ENCODE measurements at regions not wholly inside any gene's neighbourhood (a gene's known extent, or its start where the extent isn't known, plus 50 kb on each side); places are given as distances from the start of the nearest gene placed in this dataset.

GRCh38 chr13:76004416-76004815 lies 368.3 kb downstream of the LMO7 start:
- DNase-seq (no peak), ATAC-seq (ENCODE audit: insufficient read depth, low FRiP score) (no peak)
- 89 to 92% methylated on average over 2 of the region's 2 CpGs for WGBS, 2 donors
- Histone ChIP-seq H3K4me1 (ENCODE audit: control insufficient read depth in 5 of 5, insufficient read depth in 5 of 5, low read length in 5 of 5) (peaks cover 0 to 17% (median 3%) of the 10 kb centered on the region in 5 donors), H3K36me3 (ENCODE audit: control insufficient read depth in 4 of 4, insufficient read depth in 4 of 4, low read length in 4 of 4) (no peaks in the 10 kb centered on the region), H3K9ac (ENCODE audit: insufficient read depth in 1 of 2, low read length in 2 of 2) (no peak overlapping the region), H3K9me3 (ENCODE audit: control insufficient read depth in 4 of 4, insufficient read depth in 3 of 4, low read length in 3 of 4) (no peaks in the 10 kb centered on the region), H3K4me3 (no peak overlapping the region), H3K27ac (ENCODE audit: low read depth in 1 of 2, low read length in 1 of 2) (no peak overlapping the region), H3K27me3 (ENCODE audit: control insufficient read depth in 3 of 3, insufficient read depth in 3 of 3, low read length in 2 of 3) (no peaks in the 10 kb centered on the region)
- TF ChIP-seq CTCF (IDR thresholded peaks at IDR 0.05; ENCODE audit: control extremely low read depth, extremely low read depth), result no peak

- no peak overlapping the region for H3K27ac ChIP-seq (ENCODE audit: low read depth in 1 of 2, low read length in 1 of 2)
- 12 to 29% methylated on average over 1 of the region's 1 CpG for WGBS, 2 donors
- H3K4me3 ChIP-seq, result no peak overlapping the region
- H3K9ac ChIP-seq (ENCODE audit: insufficient read depth in 1 of 2, low read length in 2 of 2), result no peak overlapping the region
- no peaks in the 10 kb centered on the region for H3K27me3 ChIP-seq (ENCODE audit: control insufficient read depth in 3 of 3, insufficient read depth in 3 of 3, low read length in 2 of 3)
- no peak for ATAC-seq (ENCODE audit: insufficient read depth, low FRiP score)
- peaks cover 0 to 3% (median 0%) of the 10 kb centered on the region in 5 donors for H3K4me1 ChIP-seq (ENCODE audit: control insufficient read depth in 5 of 5, insufficient read depth in 5 of 5, low read length in 5 of 5)
- H3K9me3 ChIP-seq (ENCODE audit: control insufficient read depth in 4 of 4, insufficient read depth in 3 of 4, low read length in 3 of 4), result no peaks in the 10 kb centered on the region
- no peak for TF ChIP-seq CTCF (IDR thresholded peaks at IDR 0.05; ENCODE audit: control extremely low read depth, extremely low read depth)
- no peak for DNase-seq
- H3K36me3 ChIP-seq (ENCODE audit: control insufficient read depth in 4 of 4, insufficient read depth in 4 of 4, low read length in 4 of 4), result no peaks in the 10 kb centered on the region
These were observed 364.0 kb downstream of the LMO7 start for GRCh38 chr13:76000131-76000530.

GRCh38 chr13:75996582-75996981 lies 360.5 kb downstream of the LMO7 start:
- ATAC-seq (ENCODE audit: insufficient read depth, low FRiP score) (no peak), DNase-seq (no peak)
- Histone ChIP-seq H3K36me3 (ENCODE audit: control insufficient read depth in 4 of 4, insufficient read depth in 4 of 4, low read length in 4 of 4) (no peaks in the 10 kb centered on the region), H3K9me3 (ENCODE audit: control insufficient read depth in 4 of 4, insufficient read depth in 3 of 4, low read length in 3 of 4) (peaks cover 0 to 1% (median 0%) of the 10 kb centered on the region in 4 donors), H3K4me1 (ENCODE audit: control insufficient read depth in 5 of 5, insufficient read depth in 5 of 5, low read length in 5 of 5) (peaks cover 0 to 3% (median 0%) of the 10 kb centered on the region in 5 donors), H3K4me3 (no peak overlapping the region), H3K9ac (ENCODE audit: insufficient read depth in 1 of 2, low read length in 2 of 2) (no peak overlapping the region), H3K27ac (ENCODE audit: low read depth in 1 of 2, low read length in 1 of 2) (no peak overlapping the region), H3K27me3 (ENCODE audit: control insufficient read depth in 3 of 3, insufficient read depth in 3 of 3, low read length in 2 of 3) (no peaks in the 10 kb centered on the region)
- no peak for TF ChIP-seq CTCF (IDR thresholded peaks at IDR 0.05; ENCODE audit: control extremely low read depth, extremely low read depth)
- 91 to 93% methylated on average over 2 of the region's 2 CpGs for WGBS, 2 donors

- H3K27me3 ChIP-seq (ENCODE audit: control insufficient read depth in 3 of 3, insufficient read depth in 3 of 3, low read length in 2 of 3), result no peaks in the 10 kb centered on the region
- no peak overlapping the region for H3K27ac ChIP-seq (ENCODE audit: low read depth in 1 of 2, low read length in 1 of 2)
- no peak overlapping the region for H3K4me3 ChIP-seq
- H3K9me3 ChIP-seq (ENCODE audit: control insufficient read depth in 4 of 4, insufficient read depth in 3 of 4, low read length in 3 of 4), result peaks cover 0 to 1% (median 0%) of the 10 kb centered on the region in 4 donors
- WGBS, 2 donors, result 83 to 88% methylated on average over 2 of the region's 2 CpGs
- DNase-seq (no peak), ATAC-seq (ENCODE audit: insufficient read depth, low FRiP score) (no peak)
- peaks cover 0 to 3% (median 0%) of the 10 kb centered on the region in 5 donors for H3K4me1 ChIP-seq (ENCODE audit: control insufficient read depth in 5 of 5, insufficient read depth in 5 of 5, low read length in 5 of 5)
- no peak overlapping the region for H3K9ac ChIP-seq (ENCODE audit: insufficient read depth in 1 of 2, low read length in 2 of 2)
- no peak for TF ChIP-seq CTCF (IDR thresholded peaks at IDR 0.05; ENCODE audit: control extremely low read depth, extremely low read depth)
- H3K36me3 ChIP-seq (ENCODE audit: control insufficient read depth in 4 of 4, insufficient read depth in 4 of 4, low read length in 4 of 4), result no peaks in the 10 kb centered on the region
These were observed 359.8 kb downstream of the LMO7 start for GRCh38 chr13:75995966-75996365.

Measured in lung (tissue), 11 donors.